Stomach (tissue), 4 donors: ENCODE measurements at regions not wholly inside any gene's neighbourhood (a gene's known extent, or its start where the extent isn't known, plus 50 kb on each side); places are given as distances from the start of the nearest gene placed in this dataset.

ENCODE experiments used
- CTCF ChIP-seq, 7 experiments: fragments of 450-650 bp in 4 of 7; fragments of 200-600 bp in 3 of 7; sonication (generic) in 3 of 7; IDR thresholded peaks; one replicate each; pipeline ENCODE4 v1.5.1; 2016 to 2019; ENCODE audit warnings: antibody characterized with exemption in 7 of 7, control low read depth in 2 of 7, mild to moderate bottlenecking in 1 of 7
- EP300 ChIP-seq: sonication (generic); formaldehyde crosslinking; IDR thresholded peaks from one replicate; pipeline ENCODE4 v1.6.1; 2017; ENCODE audit warnings: antibody characterized with exemption
- POLR2A ChIP-seq, 4 donors: fragments of 450-650 bp; IDR thresholded peaks; one replicate each; pipeline ENCODE4 v1.6.1; 2016; ENCODE audit warnings: antibody characterized with exemption in 4 of 4, control low read depth in 2 of 4, mild to moderate bottlenecking in 1 of 4, moderate library complexity in 1 of 4
- POLR2AphosphoS5 ChIP-seq, 3 donors: sonication (generic); formaldehyde crosslinking; IDR thresholded peaks; one replicate each; pipeline ENCODE4 v1.6.1; 2016; ENCODE audit warnings: antibody characterized with exemption in 3 of 3

GRCh38 chr1:228980232-228980937, 245.1 kb downstream of the RHOU start:
- TF ChIP-seq CTCF (IDR thresholded peaks at IDR 0.05) (no peak), POLR2AphosphoS5 (IDR thresholded peaks at IDR 0.05) (no peak), EP300 (no peak), POLR2A (IDR thresholded peaks at IDR 0.05) (no peak)
